HUES64 (cell line): ENCODE measurements at regions not wholly inside any gene's neighbourhood (a gene's known extent, or its start where the extent isn't known, plus 50 kb on each side); places are given as distances from the start of the nearest gene placed in this dataset.

ENCODE experiments used
- H3K27ac ChIP-seq: 2 replicates; pipeline ENCODE4 v1.7.0; 2013; ENCODE audit warnings: low read depth, low read length, inconsistent platforms
- H3K27me3 ChIP-seq: 2 replicates; pipeline ENCODE4 v1.6.1; 2013; ENCODE audit warnings: mild to moderate bottlenecking, low read length; ENCODE audit not compliant: insufficient read depth
- H3K36me3 ChIP-seq: 2 replicates; pipeline ENCODE4 v1.6.1; 2013; ENCODE audit warnings: mild to moderate bottlenecking, low read length; ENCODE audit not compliant: insufficient read depth
- H3K4me1 ChIP-seq: 2 replicates; pipeline ENCODE4 v1.6.1; 2013; ENCODE audit warnings: mild to moderate bottlenecking, low read length, moderate library complexity; ENCODE audit not compliant: insufficient read depth
- H3K4me3 ChIP-seq: 2 replicates; pipeline ENCODE4 v1.5.1; 2013; ENCODE audit warnings: mild to moderate bottlenecking, low read length, moderate library complexity
- H3K9ac ChIP-seq: 2 replicates; pipeline ENCODE4 v1.6.1; 2013; ENCODE audit warnings: mild to moderate bottlenecking, low read depth, low read length
- H3K9me3 ChIP-seq: 2 replicates; pipeline ENCODE4 v1.6.1; 2013; ENCODE audit warnings: low read depth, low read length; ENCODE audit not compliant: insufficient read depth
- WGBS: fragments of 150-250, 120-280 bp; methylation state at CpG from one replicate; pipeline ENCODE4 v1.1.7; 2013; ENCODE audit warnings: missing lambda C conversion rate; 5-methylcytosine and 5-hydroxymethylcytosine counted together

DNA sequence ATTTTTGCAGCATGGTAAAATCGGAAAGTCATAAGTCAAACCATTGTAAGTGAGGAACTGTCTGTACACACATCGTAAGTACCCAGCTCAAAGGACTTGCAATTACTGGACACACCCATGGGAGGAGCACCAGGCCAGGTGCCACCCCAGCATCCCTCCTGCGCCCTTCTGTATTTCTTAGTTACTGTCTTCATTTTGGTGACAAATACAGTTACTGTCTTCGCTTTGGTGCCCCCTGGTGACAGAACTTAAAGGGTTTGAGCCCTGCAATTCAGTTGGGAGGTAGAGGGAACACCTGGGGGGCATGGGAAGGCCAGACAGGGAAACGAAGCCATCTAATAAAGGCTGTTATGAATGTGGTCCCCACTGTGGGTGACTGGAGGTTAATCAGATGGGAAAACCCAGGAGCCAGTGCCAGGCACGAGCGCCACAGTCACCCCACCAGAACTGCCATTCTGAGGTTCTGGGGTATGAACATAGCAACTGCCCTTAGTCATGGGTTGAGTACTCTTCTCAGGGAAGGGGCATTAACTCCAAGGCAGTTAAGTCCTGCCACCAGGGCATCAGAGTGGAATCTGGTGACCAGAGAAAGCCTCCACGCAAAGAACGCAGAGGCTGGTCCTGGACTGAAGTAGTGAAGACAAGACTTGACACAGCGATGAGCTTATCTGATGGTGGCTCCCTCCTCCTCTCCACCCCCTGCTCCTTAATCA lies 612.9 kb downstream of the PTPRU start:
- H3K27ac ChIP-seq, result no peak overlapping the region
- no peaks in the 10 kb centered on the region for H3K4me1 ChIP-seq
- no peaks in the 10 kb centered on the region for H3K36me3 ChIP-seq
- no peak overlapping the region for H3K9ac ChIP-seq
- 71% methylated on average over 10 of the region's 10 CpGs for WGBS
- no peaks in the 10 kb centered on the region for H3K27me3 ChIP-seq
- H3K9me3 ChIP-seq, result no peaks in the 10 kb centered on the region
- no peak overlapping the region for H3K4me3 ChIP-seq

GRCh38 chr1:29845910-29846309 lies 609.6 kb downstream of the PTPRU start:
- H3K9ac ChIP-seq, result no peak overlapping the region
- H3K36me3 ChIP-seq, result no peaks in the 10 kb centered on the region
- no peak overlapping the region for H3K27ac ChIP-seq
- H3K27me3 ChIP-seq, result no peaks in the 10 kb centered on the region
- H3K4me3 ChIP-seq, result no peak overlapping the region
- 86% methylated on average over 12 of the region's 12 CpGs for WGBS
- H3K9me3 ChIP-seq, result peaks cover 19% of the 10 kb centered on the region; the same call in 1 of the 2 replicates
- H3K4me1 ChIP-seq, result no peaks in the 10 kb centered on the region

DNA sequence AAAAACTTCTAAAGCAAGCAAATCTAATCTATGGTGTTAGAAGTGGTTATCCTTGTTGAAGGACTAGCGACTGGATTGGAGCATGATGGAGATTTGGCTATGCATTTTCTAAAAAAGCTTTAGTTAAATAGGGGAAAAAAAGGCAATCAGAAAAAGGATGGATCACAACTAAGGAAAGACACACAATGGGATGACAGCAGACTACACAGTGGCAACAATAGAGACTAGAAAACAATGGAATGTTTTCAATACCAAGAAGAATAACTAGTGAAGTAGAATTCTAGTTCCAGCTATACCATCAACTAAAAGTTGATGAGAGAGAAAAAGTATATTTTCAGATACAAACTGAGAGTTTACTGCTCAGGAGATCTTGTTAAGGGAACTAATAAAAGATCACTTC lies 605.8 kb downstream of the PTPRU start:
- Histone ChIP-seq H3K9me3 (peaks cover 19% of the 10 kb centered on the region; the same call in 1 of the 2 replicates), H3K4me1 (no peaks in the 10 kb centered on the region), H3K36me3 (no peaks in the 10 kb centered on the region), H3K9ac (no peak overlapping the region), H3K4me3 (no peak overlapping the region), H3K27me3 (no peaks in the 10 kb centered on the region), H3K27ac (no peak overlapping the region)
- WGBS, result 79% methylated on average over 1 of the region's 1 CpG

GRCh38 chr1:29839726-29840125 lies 603.4 kb downstream of the PTPRU start:
- 94% methylated on average over 4 of the region's 4 CpGs for WGBS
- H3K4me1 ChIP-seq, result no peaks in the 10 kb centered on the region
- H3K27me3 ChIP-seq, result no peaks in the 10 kb centered on the region
- H3K27ac ChIP-seq, result no peak overlapping the region
- H3K9ac ChIP-seq, result no peak overlapping the region
- no peaks in the 10 kb centered on the region for H3K36me3 ChIP-seq
- peaks cover 19% of the 10 kb centered on the region; the same call in 1 of the 2 replicates for H3K9me3 ChIP-seq
- H3K4me3 ChIP-seq, result no peak overlapping the region

DNA sequence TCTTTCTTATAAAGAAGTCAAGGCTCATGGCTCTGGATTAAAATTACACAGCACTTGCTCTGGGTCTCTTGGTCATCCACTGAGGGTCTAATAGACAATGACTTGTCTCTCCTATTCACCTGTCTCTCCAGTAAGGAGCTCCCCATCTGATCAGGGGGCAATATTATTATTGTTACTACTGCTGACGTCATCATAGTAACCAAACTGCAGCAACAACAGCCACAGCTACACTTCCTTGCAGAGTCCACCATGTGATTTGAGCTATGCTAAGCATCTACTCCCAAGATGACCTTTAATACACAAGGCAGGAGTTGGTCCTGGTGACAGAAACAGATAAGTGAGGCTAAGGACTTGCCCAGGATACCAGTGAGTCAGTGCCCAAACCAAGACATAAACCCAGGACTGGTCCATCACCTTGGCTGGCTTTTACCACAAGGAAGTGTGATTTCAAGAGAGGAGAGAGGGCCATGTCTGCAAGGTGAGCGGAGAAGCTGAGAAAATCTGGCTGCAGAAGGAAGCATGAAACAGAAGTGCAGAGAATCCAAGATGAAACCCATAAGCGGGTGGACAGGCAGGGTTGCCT lies 602.5 kb downstream of the PTPRU start:
- 94% methylated on average over 3 of the region's 3 CpGs for WGBS
- H3K27ac ChIP-seq, result no peak overlapping the region
- no peak overlapping the region for H3K4me3 ChIP-seq
- no peaks in the 10 kb centered on the region for H3K27me3 ChIP-seq
- no peaks in the 10 kb centered on the region for H3K36me3 ChIP-seq
- peaks cover 19% of the 10 kb centered on the region; the same call in 1 of the 2 replicates for H3K9me3 ChIP-seq
- H3K4me1 ChIP-seq, result no peaks in the 10 kb centered on the region
- H3K9ac ChIP-seq, result no peak overlapping the region

- Histone ChIP-seq H3K27me3 (no peaks in the 10 kb centered on the region), H3K9me3 (peaks cover 9% of the 10 kb centered on the region; the same call in 1 of the 2 replicates), H3K4me1 (no peaks in the 10 kb centered on the region), H3K27ac (no peak overlapping the region), H3K4me3 (no peak overlapping the region), H3K9ac (no peak overlapping the region), H3K36me3 (no peaks in the 10 kb centered on the region)
- WGBS, result 73% methylated on average over 12 of the region's 12 CpGs
Observed at GRCh38 chr1:29836651-29837646, 600.6 kb downstream of the PTPRU start.

GRCh38 chr1:29835874-29836273 lies 599.6 kb downstream of the PTPRU start:
- Histone ChIP-seq H3K9me3 (no peaks in the 10 kb centered on the region), H3K4me3 (no peak overlapping the region)
- WGBS, result 87% methylated on average over 8 of the region's 8 CpGs

GRCh38 chr1:29835406-29835805 lies 599.1 kb downstream of the PTPRU start:
- no peaks in the 10 kb centered on the region for H3K9me3 ChIP-seq
- H3K27me3 ChIP-seq, result no peaks in the 10 kb centered on the region
- H3K4me3 ChIP-seq, result no peak overlapping the region
- H3K9ac ChIP-seq, result no peak overlapping the region
- H3K27ac ChIP-seq, result no peak overlapping the region
- WGBS, result 91% methylated on average over 4 of the region's 4 CpGs
- no peaks in the 10 kb centered on the region for H3K4me1 ChIP-seq
- no peaks in the 10 kb centered on the region for H3K36me3 ChIP-seq

More at GRCh38 chr1:29835874-29836273, 599.6 kb downstream of the PTPRU start:
- H3K27me3 ChIP-seq, result no peaks in the 10 kb centered on the region
- H3K27ac ChIP-seq, result no peak overlapping the region
- H3K36me3 ChIP-seq, result no peaks in the 10 kb centered on the region
- no peak overlapping the region for H3K9ac ChIP-seq
- H3K4me1 ChIP-seq, result no peaks in the 10 kb centered on the region

DNA sequence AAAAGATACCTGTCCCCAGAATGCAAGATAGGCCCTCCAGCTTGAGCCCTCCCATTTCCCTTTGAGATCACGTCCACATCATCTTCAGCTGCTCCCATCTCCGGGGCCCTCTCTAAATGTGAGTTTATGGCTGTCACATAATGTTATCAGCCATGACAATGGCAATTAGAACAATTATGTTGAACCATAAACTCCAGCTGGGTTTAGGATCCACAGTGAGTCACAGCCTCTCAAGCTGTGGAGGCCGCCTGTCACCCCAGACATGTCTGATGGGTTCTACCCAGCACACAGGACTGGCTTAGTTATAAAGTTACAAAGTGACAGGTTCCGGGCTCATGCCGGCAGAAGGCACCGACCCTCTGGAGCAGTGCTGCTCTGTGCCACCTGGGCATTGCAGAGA lies 597.3 kb downstream of the PTPRU start:
- Histone ChIP-seq H3K4me3 (no peak overlapping the region), H3K9me3 (no peaks in the 10 kb centered on the region), H3K4me1 (no peaks in the 10 kb centered on the region), H3K9ac (no peak overlapping the region), H3K27ac (no peak overlapping the region), H3K36me3 (no peaks in the 10 kb centered on the region), H3K27me3 (no peaks in the 10 kb centered on the region)
- WGBS, result 93% methylated on average over 6 of the region's 6 CpGs

DNA sequence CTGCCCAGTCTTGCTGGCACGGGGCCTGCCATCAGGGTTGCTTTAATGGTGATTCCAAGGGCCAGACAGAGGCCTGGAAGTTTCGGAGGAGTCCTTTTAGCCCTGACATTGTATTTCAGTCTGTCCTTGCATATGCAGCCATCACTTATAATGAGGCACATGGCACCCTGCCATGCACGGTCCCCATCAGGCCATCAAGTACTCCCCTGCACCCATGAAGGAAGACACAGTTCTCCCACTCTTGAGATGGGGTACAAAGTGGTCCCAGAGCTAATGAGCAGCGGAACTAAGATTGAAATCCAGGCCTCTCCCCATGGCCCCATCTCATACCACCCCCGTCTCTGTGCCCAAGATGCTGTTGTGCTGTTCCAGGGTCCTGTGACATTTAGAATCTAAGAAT lies 596.6 kb downstream of the PTPRU start:
- Histone ChIP-seq H3K27ac (no peak overlapping the region), H3K36me3 (no peaks in the 10 kb centered on the region), H3K4me1 (no peaks in the 10 kb centered on the region), H3K27me3 (no peaks in the 10 kb centered on the region), H3K9me3 (no peaks in the 10 kb centered on the region), H3K4me3 (no peak overlapping the region), H3K9ac (no peak overlapping the region)
- 88% methylated on average over 5 of the region's 5 CpGs for WGBS

DNA sequence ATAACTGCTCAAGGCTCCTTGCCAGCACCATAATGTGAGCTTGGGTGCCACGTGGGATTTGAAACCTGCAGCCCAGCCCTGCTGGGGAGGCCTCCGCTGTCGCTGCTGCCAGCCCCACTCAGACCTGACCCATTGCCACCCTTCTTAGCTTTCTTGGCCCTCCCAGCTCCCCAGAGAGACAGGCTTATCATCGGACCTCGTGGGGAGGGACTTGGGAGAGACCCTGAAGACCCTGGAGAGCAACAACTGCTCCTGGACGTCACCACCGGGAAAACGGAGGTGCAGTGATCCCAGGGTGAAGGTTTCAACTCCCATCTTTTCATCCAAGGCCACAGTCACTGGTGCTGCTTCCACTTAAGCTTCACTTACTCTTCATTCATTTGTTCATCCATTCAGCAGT lies 596.1 kb downstream of the PTPRU start:
- Histone ChIP-seq H3K27me3 (no peaks in the 10 kb centered on the region), H3K9me3 (no peaks in the 10 kb centered on the region), H3K4me1 (no peaks in the 10 kb centered on the region), H3K36me3 (no peaks in the 10 kb centered on the region), H3K9ac (no peak overlapping the region), H3K4me3 (no peak overlapping the region), H3K27ac (no peak overlapping the region)
- 82% methylated on average over 8 of the region's 8 CpGs for WGBS
